H1 (cell line): ENCODE measurements at regions not wholly inside any gene's neighbourhood (a gene's known extent, or its start where the extent isn't known, plus 50 kb on each side); places are given as distances from the start of the nearest gene placed in this dataset.

Source experiments
- CTCF ChIA-PET: fragments of 300-600 bp; sonication (Branson Sonifier 250); formaldehyde crosslinking; loops from one replicate; lab custom pipeline; 2021; ENCODE audit not compliant: partially characterized antibody; lab: Charles Lee
- POLR2A ChIA-PET: fragments of 300-600 bp; sonication (Branson Sonifier 250); formaldehyde crosslinking; loops from one replicate; lab custom pipeline; 2021; ENCODE audit warnings: inconsistent platforms; ENCODE audit not compliant: partially characterized antibody; lab: Charles Lee
- DNase-seq, 2 experiments: peaks; one replicate each; pipeline versions ENCODE4 v3.0.0 to v3.0.0-alpha.2; 2010 to 2022; ENCODE audit warnings: low spot score in 2 of 2, low read depth in 1 of 2, mixed read lengths in 1 of 2
- FAIRE-seq: peaks from 2 replicates; lab custom pipeline; 2011; peaks lifted over from hg19 to GRCh38; lab: Jason Lieb, UNC
- H2AFZ ChIP-seq: 2 replicates; pipeline ENCODE4 v1.8.1; 2012; ENCODE audit warnings: low read length, inconsistent platforms
- H2AK5ac ChIP-seq: 2 replicates; pipeline ENCODE4 v1.6.1; 2013; ENCODE audit warnings: low read depth, low read length
- H2BK120ac ChIP-seq: replicated peaks from 2 replicates; pipeline ENCODE3; 2013; ENCODE audit warnings: low read depth, low read length, inconsistent platforms
- H2BK12ac ChIP-seq: 2 replicates; pipeline ENCODE4 v1.6.1; 2013; ENCODE audit warnings: low read depth, low read length
- H2BK15ac ChIP-seq: 2 replicates; pipeline ENCODE4 v1.6.1; 2013; ENCODE audit warnings: low read length
- H2BK20ac ChIP-seq: 2 replicates; pipeline ENCODE4 v1.6.1; 2013; ENCODE audit warnings: low read length
- H2BK5ac ChIP-seq: 2 replicates; pipeline ENCODE4 v1.6.1; 2013; ENCODE audit warnings: low read depth, low read length
- H3K14ac ChIP-seq: 2 replicates; pipeline ENCODE4 v1.6.1; 2013; ENCODE audit warnings: inconsistent platforms; ENCODE audit not compliant: insufficient read length
- H3K18ac ChIP-seq: 2 replicates; pipeline ENCODE4 v1.6.1; 2013; ENCODE audit warnings: low read length; ENCODE audit errors: extremely low read depth
- H3K23ac ChIP-seq: 2 replicates; pipeline ENCODE4 v1.6.1; 2013; ENCODE audit warnings: inconsistent platforms; ENCODE audit not compliant: insufficient read length
- H3K23me2 ChIP-seq: 2 replicates; pipeline ENCODE4 v1.6.1; 2013; ENCODE audit warnings: low read depth, low read length
- H3K27ac ChIP-seq: 2 replicates; pipeline ENCODE4 v1.6.1; 2011; ENCODE audit warnings: low read depth, low read length, inconsistent platforms
- H3K27me3 ChIP-seq, 4 experiments: replicated peaks in 1 of 4; 1 replicate in 1 of 4; 2 replicates in 3 of 4; pipeline versions ENCODE4 v1.6.1 to v1.8.1; 2011 to 2013; ENCODE audit warnings: low read length in 3 of 4, mild to moderate bottlenecking in 3 of 4, inconsistent platforms in 2 of 4, mixed read lengths in 2 of 4, moderate library complexity in 1 of 4; ENCODE audit not compliant: control insufficient read depth in 3 of 4, insufficient read depth in 3 of 4; ENCODE audit errors: extremely low read depth in 1 of 4
- H3K36me3 ChIP-seq, 4 experiments: 2 replicates each; pipeline versions ENCODE4 v1.6.1 to v1.8.1; 2011 to 2013; ENCODE audit warnings: mild to moderate bottlenecking in 4 of 4, low read length in 3 of 4, moderate library complexity in 2 of 4, control low read depth in 1 of 4, inconsistent platforms in 1 of 4; ENCODE audit not compliant: insufficient read depth in 4 of 4, control insufficient read depth in 2 of 4
- H3K4ac ChIP-seq: replicated peaks from 2 replicates; pipeline ENCODE3; 2013; ENCODE audit warnings: low read length, low read depth, mixed read lengths, inconsistent platforms; ENCODE audit not compliant: insufficient read length
- H3K4me1 ChIP-seq, 4 experiments: replicated peaks in 1 of 4; 1 replicate in 1 of 4; 2 replicates in 3 of 4; pipeline versions ENCODE4 v1.6.1 to v1.8.1; 2011 to 2013; ENCODE audit warnings: low read length in 3 of 4, inconsistent platforms in 2 of 4, mixed read lengths in 1 of 4; ENCODE audit not compliant: insufficient read depth in 4 of 4, control insufficient read depth in 3 of 4
- H3K4me2 ChIP-seq, 2 experiments: 2 replicates each; pipeline versions ENCODE4 v1.6.1 to v1.8.1; 2011 to 2013; ENCODE audit warnings: low read depth in 2 of 2, low read length in 2 of 2, control low read depth in 1 of 2, inconsistent platforms in 1 of 2, mild to moderate bottlenecking in 1 of 2; ENCODE audit not compliant: insufficient read depth in 1 of 2
- H3K4me3 ChIP-seq, 4 experiments: fragments of 200-600, 300-600 bp in 1 of 4; sonication (generic), shearing (Covaris generic), sonication (Bioruptor Twin) in 1 of 4; 2 replicates each; pipeline versions ENCODE4 v1.5.1 to v1.8.1; 2011 to 2016; ENCODE audit warnings: low read length in 4 of 4, low read depth in 3 of 4, control low read depth in 2 of 4, inconsistent platforms in 2 of 4, mild to moderate bottlenecking in 2 of 4, mixed read lengths in 1 of 4, moderate library complexity in 1 of 4; ENCODE audit not compliant: insufficient read depth in 2 of 4; ENCODE audit errors: extremely low read depth in 1 of 4
- H3K56ac ChIP-seq: replicated peaks from 2 replicates; pipeline ENCODE3; 2013; ENCODE audit warnings: low read depth, mild to moderate bottlenecking, mixed read lengths, low read length, inconsistent platforms; ENCODE audit not compliant: insufficient read length
- H3K79me1 ChIP-seq: 2 replicates; pipeline ENCODE4 v1.6.1; 2013; ENCODE audit warnings: low read depth, low read length, control low read depth
- H3K79me2 ChIP-seq, 2 experiments: 2 replicates each; pipeline versions ENCODE4 v1.6.1 to v1.8.1; 2012 to 2013; ENCODE audit warnings: low read length in 2 of 2, mild to moderate bottlenecking in 2 of 2, inconsistent platforms in 1 of 2; ENCODE audit not compliant: insufficient read depth in 2 of 2, control insufficient read depth in 1 of 2
- H3K9ac ChIP-seq, 4 experiments: replicated peaks in 1 of 4; 1 replicate in 1 of 4; 2 replicates in 3 of 4; pipeline versions ENCODE4 v1.6.1 to v1.8.1; 2011 to 2013; ENCODE audit warnings: low read depth in 3 of 4, low read length in 3 of 4, control low read depth in 2 of 4, mild to moderate bottlenecking in 2 of 4, moderate library complexity in 2 of 4, inconsistent platforms in 1 of 4; ENCODE audit errors: extremely low read depth in 1 of 4
- H3K9me3 ChIP-seq, 2 experiments: 2 replicates each; pipeline versions ENCODE4 v1.6.1 to v1.8.1; 2012 to 2013; ENCODE audit warnings: mild to moderate bottlenecking in 2 of 2, moderate library complexity in 2 of 2, control low read depth in 1 of 2, inconsistent platforms in 1 of 2, low read depth in 1 of 2, low read length in 1 of 2, mixed read lengths in 1 of 2; ENCODE audit not compliant: insufficient read depth in 2 of 2
- H4K20me1 ChIP-seq, 2 experiments: replicated peaks in 1 of 2; 2 replicates each; pipeline versions ENCODE3 to v1.8.1; 2011 to 2013; ENCODE audit warnings: inconsistent platforms in 2 of 2, low read length in 2 of 2, mild to moderate bottlenecking in 1 of 2; ENCODE audit not compliant: insufficient read depth in 2 of 2, control insufficient read depth in 1 of 2
- H4K5ac ChIP-seq: 2 replicates; pipeline ENCODE4 v1.6.1; 2013; ENCODE audit warnings: low read length, low read depth, mixed read lengths, inconsistent platforms; ENCODE audit not compliant: insufficient read length
- H4K8ac ChIP-seq: 2 replicates; pipeline ENCODE4 v1.8.0; 2013; ENCODE audit warnings: mild to moderate bottlenecking, moderate library complexity, low read length, inconsistent platforms; ENCODE audit not compliant: insufficient read depth; ENCODE audit errors: extremely low read depth
- H4K91ac ChIP-seq: replicated peaks from 2 replicates; pipeline ENCODE3; 2013; ENCODE audit warnings: low read length, mixed read lengths, inconsistent platforms; ENCODE audit not compliant: insufficient read length
- ATF2 ChIP-seq: IDR thresholded peaks from 2 replicates; pipeline ENCODE4 v1.6.1; 2012; ENCODE audit warnings: low read length, inconsistent platforms
- CHD1 ChIP-seq: IDR thresholded peaks from 2 replicates; pipeline ENCODE4 v1.6.1; 2012; ENCODE audit warnings: low read depth, low read length, improper control_type of control experiment
- GABPA ChIP-seq: IDR thresholded peaks from 2 replicates; pipeline ENCODE4 v1.6.1; 2011; ENCODE audit warnings: mild to moderate bottlenecking, low read length, moderate library complexity, borderline replicate concordance; ENCODE audit not compliant: insufficient read depth
- NANOG ChIP-seq: IDR thresholded peaks from 2 replicates; pipeline ENCODE4 v1.6.1; 2011; ENCODE audit warnings: low read length, low read depth, mild to moderate bottlenecking, inconsistent platforms; ENCODE audit not compliant: insufficient read depth, poor library complexity, severe bottlenecking
- POLR2A ChIP-seq, 2 experiments: IDR thresholded peaks; 1 replicate in 1 of 2; 2 replicates in 1 of 2; pipeline ENCODE4 v1.6.1; 2011; ENCODE audit warnings: low read depth in 2 of 2, low read length in 2 of 2, mild to moderate bottlenecking in 2 of 2; ENCODE audit errors: control extremely low read depth in 1 of 2
- POU5F1 ChIP-seq: IDR thresholded peaks from 2 replicates; pipeline ENCODE4 v1.6.1; 2011; ENCODE audit warnings: low read depth, mild to moderate bottlenecking, low read length, moderate library complexity
- RAD21 ChIP-seq, 2 experiments: IDR thresholded peaks in 1 of 2; conservative IDR thresholded peaks in 1 of 2; 2 replicates each; pipeline ENCODE4 v1.6.1; 2011; ENCODE audit warnings: low read depth in 2 of 2, low read length in 2 of 2, improper control_type of control experiment in 1 of 2, inconsistent platforms in 1 of 2, mild to moderate bottlenecking in 1 of 2, moderate library complexity in 1 of 2
- SAP30 ChIP-seq: fragments of 300-600 bp; sonication (generic); IDR thresholded peaks from 2 replicates; pipeline ENCODE4 v1.7.1; 2012; ENCODE audit warnings: low read length, moderate library complexity, mild to moderate bottlenecking, inconsistent platforms; ENCODE audit not compliant: insufficient read depth, insufficient replicate concordance
- SIX5 ChIP-seq: IDR thresholded peaks from 2 replicates; pipeline ENCODE4 v1.6.1; 2011; ENCODE audit warnings: mild to moderate bottlenecking, low read depth, low read length
- SP1 ChIP-seq: IDR thresholded peaks from 2 replicates; pipeline ENCODE4 v1.6.1; 2011; ENCODE audit warnings: low read depth, low read length
- SP2 ChIP-seq: IDR thresholded peaks from 2 replicates; pipeline ENCODE4 v1.6.1; 2012; ENCODE audit warnings: mild to moderate bottlenecking, low read length, inconsistent platforms
- SUZ12 ChIP-seq: fragments of 200-600 bp; sonication (generic); IDR thresholded peaks from 2 replicates; pipeline ENCODE4 v1.6.1; 2012; ENCODE audit warnings: mild to moderate bottlenecking, inconsistent platforms, low read length, moderate library complexity, mixed read lengths
- TEAD4 ChIP-seq: IDR thresholded peaks from 2 replicates; pipeline ENCODE4 v1.6.1; 2012; ENCODE audit warnings: low read depth, low read length, inconsistent platforms, mixed read lengths
- ZNF274 ChIP-seq: IDR thresholded peaks from 2 replicates; pipeline ENCODE4 v1.7.0; 2012; ENCODE audit warnings: low read length, borderline replicate concordance; ENCODE audit errors: extremely low read depth
- WGBS, 2 experiments: shearing (Covaris generic) in 1 of 2; methylation state at CpG; one replicate each; pipeline versions ENCODE4 v1.1.6 to v1.1.7; 2013 to 2015; ENCODE audit warnings: low lambda C conversion rate in 2 of 2, mixed read lengths in 2 of 2, inconsistent platforms in 1 of 2, low coverage in 1 of 2, missing lambda C conversion rate in 1 of 2; ENCODE audit not compliant: insufficient replicate concordance in 2 of 2, insufficient coverage in 1 of 2, insufficient read length in 1 of 2; ENCODE audit errors: extremely low coverage in 1 of 2, missing lambda C conversion rate in 1 of 2; 5-methylcytosine and 5-hydroxymethylcytosine counted together

- no peak for FAIRE-seq
- CTCF ChIA-PET = interaction anchor here (0.6 to 2.1 kb wide), 2 partner anchors 12 to 59 kb away, joined by 3 to 6 read pairs; no protein-coding TSS in a partner anchor
- TF ChIP-seq GABPA = no peak
- no peak for TF ChIP-seq SP1
- TF ChIP-seq SIX5 = no peak
- TF ChIP-seq CHD1 = no peak
- no peak for TF ChIP-seq RAD21 (IDR thresholded peaks at IDR 0.05 in 1 of 2, conservative IDR thresholded peaks at IDR 0.05 in 1 of 2; ENCODE audit: low read depth in 2 of 2, low read length in 2 of 2)
- no peak for TF ChIP-seq SP2
- no peak for TF ChIP-seq ATF2
- no peak for TF ChIP-seq ZNF274
- no peak for TF ChIP-seq POLR2A (IDR thresholded peaks at IDR 0.05; ENCODE audit: control extremely low read depth in 1 of 2, low read depth in 2 of 2, low read length in 2 of 2)
- no peak for TF ChIP-seq POU5F1
- TF ChIP-seq SAP30 = no peak
- no peak for TF ChIP-seq SUZ12
- TF ChIP-seq TEAD4 = no peak
- no peak for TF ChIP-seq NANOG
These were observed 476.7 kb upstream of the ETAA1 start for GRCh38 chr2:66920415-66920814.

More at GRCh38 chr2:66920415-66920814, 476.7 kb upstream of the ETAA1 start:
- WGBS, 2 experiments = 93% methylated on average over 2 of the region's 2 CpGs; no CpG with 5 or more reads in 1 of the 2 experiments
- H3K14ac ChIP-seq = no peak overlapping the region
- H2AFZ ChIP-seq = no peak overlapping the region
- no peak overlapping the region for H4K91ac ChIP-seq
- no peaks in the 10 kb centered on the region for H3K36me3 ChIP-seq
- no peak overlapping the region for H2AK5ac ChIP-seq
- H3K23ac ChIP-seq = no peak overlapping the region
- H2BK20ac ChIP-seq = no peak overlapping the region
- H3K79me2 ChIP-seq = no peaks in the 10 kb centered on the region
- H2BK15ac ChIP-seq = no peak overlapping the region
- H3K9me3 ChIP-seq = no peaks in the 10 kb centered on the region
- H3K18ac ChIP-seq = no peak overlapping the region
- no peaks in the 10 kb centered on the region for H4K20me1 ChIP-seq
- no peak overlapping the region for H2BK5ac ChIP-seq
- no peaks in the 10 kb centered on the region for H3K23me2 ChIP-seq
- no peaks in the 10 kb centered on the region for H3K79me1 ChIP-seq
- H3K4me2 ChIP-seq = no peak overlapping the region
- H3K9ac ChIP-seq = no peak overlapping the region
- H4K8ac ChIP-seq = no peak overlapping the region
- POLR2A ChIA-PET = no interaction called here
- H2BK12ac ChIP-seq = no peak overlapping the region
- no peak overlapping the region for H3K4ac ChIP-seq
- H3K4me1 ChIP-seq = no peaks in the 10 kb centered on the region
- H4K5ac ChIP-seq = no peak overlapping the region
- H3K27me3 ChIP-seq = no peaks in the 10 kb centered on the region
- H3K4me3 ChIP-seq = no peak overlapping the region
- H3K27ac ChIP-seq = no peak overlapping the region
- DNase-seq = no peak
- no peak overlapping the region for H3K56ac ChIP-seq
- H2BK120ac ChIP-seq = no peak overlapping the region
